HG03060 (cell line): ENCODE measurements at regions not wholly inside any gene's neighbourhood (a gene's known extent, or its start where the extent isn't known, plus 50 kb on each side); places are given as distances from the start of the nearest gene placed in this dataset.
"Not testable (repeated sequence)": the region's sequence is repeated elsewhere in the genome, so short reads cannot be mapped to it uniquely, and the experiment has no call there.

Experiments used
- ATAC-seq: cut with Tn5 transposase; IDR thresholded peaks from one replicate; pipeline ENCODE4 v1.9.1; 2021; ENCODE audit warnings: low read depth, moderate number of reproducible peaks; ENCODE audit not compliant: unreplicated experiment

GRCh38 chr7:137110535-137110934 lies 233.0 kb downstream of the PTN start:
- no peak for ATAC-seq

DNA sequence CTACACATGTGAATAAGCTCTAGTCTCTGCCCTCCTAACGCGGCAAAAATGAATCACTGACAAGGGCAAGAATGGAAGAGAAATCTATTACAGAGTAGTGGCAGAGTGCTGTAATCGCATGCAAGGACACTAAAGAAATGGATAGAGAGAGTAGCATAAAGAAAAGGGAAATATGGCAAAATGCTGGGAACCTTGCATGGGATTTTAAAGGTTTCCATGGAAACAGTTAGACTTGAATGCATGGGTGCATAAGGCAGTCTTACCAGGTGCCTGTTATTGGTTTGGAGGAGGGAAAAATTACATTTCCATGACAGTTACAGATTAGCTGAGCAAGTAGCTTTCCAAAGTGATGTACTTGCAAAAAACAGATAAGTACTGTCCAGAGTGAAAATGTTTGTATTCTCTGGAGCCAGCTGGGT lies 233.4 kb downstream of the PTN start:
- ATAC-seq = no peak

- not testable (repeated sequence) for ATAC-seq
Measured at GRCh38 chr7:137107802-137108201, 235.7 kb downstream of the PTN start.

DNA sequence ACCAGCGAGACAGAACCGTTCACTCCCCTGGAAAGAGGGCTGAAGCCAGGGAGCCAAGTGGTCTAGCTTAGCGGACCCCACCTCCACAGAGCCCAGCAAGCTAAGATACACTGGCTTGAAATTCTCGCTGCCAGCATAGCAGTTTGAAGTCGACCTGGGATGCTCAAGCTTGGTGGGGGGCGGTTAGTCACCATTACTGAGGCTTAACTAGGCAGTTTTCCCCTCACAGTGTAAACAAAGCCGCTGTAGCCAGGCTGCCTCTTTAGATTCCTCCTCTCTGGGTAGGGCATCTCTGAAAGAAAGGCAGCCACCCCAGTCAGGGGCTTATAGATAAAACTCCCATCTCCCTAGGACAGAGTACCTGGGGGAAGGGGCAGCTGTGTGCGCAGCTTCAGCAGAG lies 235.1 kb downstream of the CHRM2 start:
- ATAC-seq = not testable (repeated sequence)

DNA sequence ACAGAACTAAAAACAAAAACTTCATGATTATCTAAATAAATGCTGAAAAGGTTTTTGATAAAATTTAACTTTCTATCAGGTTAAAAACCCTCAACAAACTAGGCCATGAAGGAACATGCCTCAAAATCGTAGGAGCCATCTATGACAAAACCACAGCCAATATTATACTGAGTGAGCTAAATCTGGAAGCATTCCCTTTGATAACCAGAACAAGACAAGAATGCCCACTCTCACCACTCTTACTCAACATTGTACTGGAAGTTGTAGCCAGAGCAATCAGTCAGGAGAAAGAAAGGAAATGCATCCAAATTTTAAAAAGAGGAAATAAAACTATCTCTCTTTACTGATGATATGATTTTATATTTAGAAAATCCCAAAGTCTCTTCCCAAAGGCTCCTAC lies 228.7 kb downstream of the CHRM2 start:
- ATAC-seq = no peak

DNA sequence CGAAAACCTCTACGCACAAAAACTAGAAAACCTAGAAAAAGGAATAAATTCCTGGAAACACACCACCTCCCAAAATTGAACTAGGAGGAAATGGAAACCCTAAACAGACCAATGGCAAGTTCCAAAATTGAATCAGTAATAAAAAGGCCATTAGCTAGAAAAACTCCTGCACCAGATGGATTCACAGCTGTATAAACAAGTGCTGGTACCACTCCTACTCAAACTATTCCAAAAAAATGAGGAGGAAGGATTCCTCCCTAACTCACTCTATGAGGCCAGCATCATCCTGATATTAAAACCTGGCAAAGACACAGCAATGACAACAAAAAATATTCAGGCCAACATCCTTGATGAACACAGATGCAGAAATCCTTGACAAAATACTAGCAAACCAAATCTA lies 228.2 kb downstream of the CHRM2 start:
- no peak for ATAC-seq

DNA sequence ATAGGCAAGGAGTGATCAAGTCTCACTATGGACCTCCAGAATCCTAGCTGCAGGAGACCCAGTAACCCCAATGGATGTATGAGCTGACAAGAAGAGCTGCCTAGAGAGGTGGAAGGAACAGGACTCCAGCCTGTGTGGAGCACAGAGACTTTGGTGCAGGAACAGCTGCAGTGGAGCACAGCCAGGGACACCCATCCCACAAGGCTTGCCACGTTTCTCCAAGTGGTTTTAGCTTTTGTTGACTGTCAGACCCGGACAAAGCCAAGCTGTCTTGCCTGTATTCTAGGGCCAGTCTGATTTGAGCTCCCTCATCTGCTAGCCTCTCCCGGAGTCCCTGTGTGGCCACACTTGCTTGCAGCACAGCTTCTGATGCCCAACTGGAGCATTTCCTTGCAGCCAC lies 224.7 kb downstream of the CHRM2 start:
- ATAC-seq = no peak

- no peak for ATAC-seq
Measured at GRCh38 chr7:137091396-137091795, 222.9 kb downstream of the CHRM2 start.

GRCh38 chr7:137086896-137087295 lies 218.4 kb downstream of the CHRM2 start:
- ATAC-seq = no peak

- ATAC-seq = no peak
Measured at GRCh38 chr7:137084607-137085380, 216.3 kb downstream of the CHRM2 start.

GRCh38 chr7:137082391-137082790 lies 213.9 kb downstream of the CHRM2 start:
- ATAC-seq = no peak

- no peak for ATAC-seq
Measured at GRCh38 chr7:137081321-137082093, 213.1 kb downstream of the CHRM2 start.

GRCh38 chr7:137080516-137081203 lies 212.2 kb downstream of the CHRM2 start:
- ATAC-seq = no peak

- ATAC-seq = no peak
Measured at GRCh38 chr7:137078781-137079180, 210.3 kb downstream of the CHRM2 start.

- no peak for ATAC-seq
Measured at GRCh38 chr7:137074391-137075030, 206.1 kb downstream of the CHRM2 start.

DNA sequence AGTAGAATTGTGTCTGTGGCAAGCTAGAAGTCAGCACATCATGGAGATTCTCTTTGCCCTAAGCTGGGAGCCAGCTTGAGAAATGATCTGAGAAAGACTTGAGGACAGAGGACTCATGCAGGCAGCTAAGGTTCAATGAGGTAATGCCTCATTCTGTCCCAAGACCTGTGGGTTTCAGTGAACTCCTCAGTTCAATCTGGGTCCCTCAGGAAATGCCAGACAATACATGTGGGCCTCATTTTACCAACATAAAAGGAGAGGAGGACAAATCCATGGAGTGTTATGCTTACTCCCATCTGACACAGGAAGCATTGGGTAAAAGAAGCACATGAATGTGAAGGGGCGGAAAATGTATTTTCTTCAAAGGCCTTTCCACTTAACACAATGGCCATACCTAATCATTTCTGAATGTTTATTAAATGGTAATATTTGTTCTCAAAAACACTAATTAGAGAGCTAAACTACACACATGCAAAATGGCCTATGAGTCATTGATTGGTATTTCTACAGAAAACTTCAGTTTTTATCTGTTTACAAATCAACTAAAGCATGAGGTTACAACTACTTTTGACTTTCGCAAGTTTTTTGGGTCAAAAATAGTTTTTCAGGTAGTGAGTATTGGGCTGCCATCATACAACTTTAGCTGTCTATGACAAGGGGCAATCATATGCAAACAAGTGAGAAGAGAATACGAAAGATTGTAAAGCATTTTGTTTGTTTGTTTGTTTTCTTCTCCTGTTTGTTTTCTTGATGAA lies 205.3 kb downstream of the CHRM2 start:
- no peak for ATAC-seq
